HEK293T (cell line): ENCODE measurements at regions not wholly inside any gene's neighbourhood (a gene's known extent, or its start where the extent isn't known, plus 50 kb on each side); places are given as distances from the start of the nearest gene placed in this dataset.

Experiments used
- CTCF ChIA-PET: fragments of 350-600 bp; formaldehyde crosslinking; extraction: SDS; loops from one replicate; lab custom pipeline; 2021; ENCODE audit warnings: antibody characterized with exemption, inconsistent platforms; lab: Yijun Ruan, JAX
- POLR2A ChIA-PET: fragments of 350-600 bp; formaldehyde crosslinking; extraction: SDS; loops from one replicate; lab custom pipeline; 2020; ENCODE audit warnings: antibody characterized with exemption, inconsistent platforms; lab: Yijun Ruan, JAX
- DNase-seq: peaks from one replicate; pipeline ENCODE4 v3.0.0; 2012; ENCODE audit warnings: mixed read lengths; ENCODE audit errors: extremely low spot score
- ARNT ChIP-seq: fragments of 450-650 bp; IDR thresholded peaks from 2 replicates; pipeline ENCODE4 v1.6.1; 2017; ENCODE audit warnings: mild to moderate bottlenecking
- BHLHE40 ChIP-seq: fragments of 450-650 bp; IDR thresholded peaks from 2 replicates; pipeline ENCODE4 v1.6.1; 2016; ENCODE audit warnings: mild to moderate bottlenecking, moderate library complexity, borderline replicate concordance
- CTBP1 ChIP-seq: fragments of 450-650 bp; IDR thresholded peaks from 2 replicates; pipeline ENCODE4 v1.6.1; 2016; ENCODE audit warnings: borderline replicate concordance
- ELF4 ChIP-seq: fragments of 450-650 bp; IDR thresholded peaks from 2 replicates; pipeline ENCODE4 v1.6.1; 2017; ENCODE audit warnings: antibody characterized with exemption
- FOXA1 ChIP-seq: fragments of 450-650 bp; IDR thresholded peaks from 2 replicates; pipeline ENCODE4 v1.6.1; 2016; ENCODE audit warnings: mild to moderate bottlenecking
- FOXK2 ChIP-seq: fragments of 450-650 bp; IDR thresholded peaks from 2 replicates; pipeline ENCODE4 v1.6.1; 2016; ENCODE audit warnings: mild to moderate bottlenecking
- FOXM1 ChIP-seq: fragments of 450-650 bp; IDR thresholded peaks from 2 replicates; pipeline ENCODE4 v1.6.1; 2017; ENCODE audit warnings: mild to moderate bottlenecking, borderline replicate concordance
- HDGF ChIP-seq: fragments of 450-650 bp; IDR thresholded peaks from 2 replicates; pipeline ENCODE4 v1.6.1; 2017; ENCODE audit warnings: antibody characterized with exemption, borderline replicate concordance
- L3MBTL2 ChIP-seq: fragments of 450-650 bp; conservative IDR thresholded peaks from 2 replicates; pipeline ENCODE4 v1.6.1; 2016; ENCODE audit warnings: mild to moderate bottlenecking
- LEF1 ChIP-seq: fragments of 450-650 bp; IDR thresholded peaks from 2 replicates; pipeline ENCODE4 v1.6.1; 2017; ENCODE audit warnings: mild to moderate bottlenecking, borderline replicate concordance
- NFRKB ChIP-seq: fragments of 450-650 bp; IDR thresholded peaks from 2 replicates; pipeline ENCODE4 v1.6.1; 2016; ENCODE audit warnings: mild to moderate bottlenecking, moderate library complexity
- PKNOX1 ChIP-seq: fragments of 450-650 bp; IDR thresholded peaks from 2 replicates; pipeline ENCODE4 v1.6.1; 2016
- SP1 ChIP-seq: fragments of 450-650 bp; IDR thresholded peaks from 2 replicates; pipeline ENCODE4 v1.6.1; 2017
- SUZ12 ChIP-seq: fragments of 450-650 bp; IDR thresholded peaks from 2 replicates; pipeline ENCODE4 v1.6.1; 2016; ENCODE audit warnings: mild to moderate bottlenecking
- TARDBP ChIP-seq: fragments of 450-650 bp; IDR thresholded peaks from 2 replicates; pipeline ENCODE4 v1.6.1; 2016
- ZNF384 ChIP-seq: fragments of 450-650 bp; IDR thresholded peaks from 2 replicates; pipeline ENCODE4 v1.6.1; 2016

GRCh38 chr13:58804832-58805231, 1173.3 kb downstream of the PCDH17 start:
- DNase-seq = no peak

GRCh38 chr13:58806401-58806800, 1174.9 kb downstream of the PCDH17 start:
- no peak for TF ChIP-seq SP1
- no peak for TF ChIP-seq PKNOX1
- TF ChIP-seq ZNF384 = no peak
- TF ChIP-seq TARDBP = no peak
- TF ChIP-seq ELF4 = no peak
- no peak for TF ChIP-seq FOXK2
- TF ChIP-seq NFRKB = no peak
- TF ChIP-seq CTBP1 = no peak
- TF ChIP-seq FOXM1 = no peak
- no peak for TF ChIP-seq ARNT
- TF ChIP-seq L3MBTL2 = no peak
- no peak for TF ChIP-seq BHLHE40
- no peak for TF ChIP-seq LEF1
- no peak for TF ChIP-seq SUZ12
- ChIA-PET CTCF (no interaction called here), POLR2A (no interaction called here)
- no peak for DNase-seq

More at GRCh38 chr13:58804832-58805231, 1173.3 kb downstream of the PCDH17 start:
- TF ChIP-seq FOXK2 = no peak
- ChIA-PET CTCF (no interaction called here), POLR2A (no interaction called here)

GRCh38 chr13:58823701-58824100, 1192.2 kb downstream of the PCDH17 start:
- ChIA-PET CTCF (no interaction called here), POLR2A (no interaction called here)
- no peak for TF ChIP-seq SP1
- TF ChIP-seq ZNF384 = no peak
- no peak for TF ChIP-seq FOXA1
- TF ChIP-seq L3MBTL2 = no peak
- TF ChIP-seq NFRKB = no peak
- no peak for TF ChIP-seq ELF4
- no peak for TF ChIP-seq FOXK2
- TF ChIP-seq BHLHE40 = no peak
- TF ChIP-seq ARNT = no peak
- no peak for TF ChIP-seq HDGF
- no peak for TF ChIP-seq LEF1
- no peak for TF ChIP-seq FOXM1

GRCh38 chr13:58827904-58828303, 1196.4 kb downstream of the PCDH17 start:
- ChIA-PET CTCF (no interaction called here), POLR2A (no interaction called here)
- TF ChIP-seq SP1 (no peak), L3MBTL2 (no peak), HDGF (no peak), TARDBP (no peak), PKNOX1 (no peak), LEF1 (no peak), FOXM1 (no peak), ARNT (no peak), SUZ12 (no peak), NFRKB (no peak), ELF4 (no peak), BHLHE40 (no peak), CTBP1 (no peak), ZNF384 (no peak), FOXA1 (no peak), FOXK2 (no peak)
- DNase-seq = no peak

More at GRCh38 chr13:58823701-58824100, 1192.2 kb downstream of the PCDH17 start:
- DNase-seq = no peak

GRCh38 chr13:58830841-58831240, 1199.3 kb downstream of the PCDH17 start:
- no peak for DNase-seq
- no peak for TF ChIP-seq SUZ12
- TF ChIP-seq TARDBP = no peak
- TF ChIP-seq BHLHE40 = no peak
- TF ChIP-seq PKNOX1 = no peak
- no peak for TF ChIP-seq FOXM1
- TF ChIP-seq ZNF384 = no peak
- TF ChIP-seq FOXK2 = no peak
- TF ChIP-seq CTBP1 = no peak
- no peak for TF ChIP-seq LEF1
- TF ChIP-seq FOXA1 = no peak
- TF ChIP-seq ARNT = no peak
- TF ChIP-seq HDGF = no peak
- no peak for TF ChIP-seq L3MBTL2
- no peak for TF ChIP-seq ELF4
- no peak for TF ChIP-seq NFRKB
- TF ChIP-seq SP1 = no peak
- POLR2A ChIA-PET = no interaction called here
- CTCF ChIA-PET = no interaction called here

- DNase-seq = no peak
- CTCF ChIA-PET = no interaction called here
- TF ChIP-seq HDGF = no peak
- no peak for TF ChIP-seq L3MBTL2
- POLR2A ChIA-PET = no interaction called here
Observed at GRCh38 chr13:58838615-58839014, 1207.1 kb downstream of the PCDH17 start.

GRCh38 chr13:58843071-58843470, 1211.5 kb downstream of the PCDH17 start:
- ChIA-PET POLR2A (no interaction called here), CTCF (no interaction called here)
- no peak for DNase-seq
- no peak for TF ChIP-seq NFRKB
- TF ChIP-seq FOXA1 = no peak
- TF ChIP-seq BHLHE40 = no peak
- TF ChIP-seq FOXM1 = no peak
- TF ChIP-seq CTBP1 = no peak
- no peak for TF ChIP-seq SP1
- no peak for TF ChIP-seq SUZ12
- TF ChIP-seq ARNT = no peak
- no peak for TF ChIP-seq HDGF
- no peak for TF ChIP-seq ELF4
- TF ChIP-seq LEF1 = no peak
- TF ChIP-seq ZNF384 = no peak
- TF ChIP-seq PKNOX1 = no peak
- TF ChIP-seq L3MBTL2 = no peak
- TF ChIP-seq TARDBP = no peak
- TF ChIP-seq FOXK2 = no peak
